ENCODE measurements at regions not wholly inside any gene's neighbourhood (a gene's known extent, or its start where the extent isn't known, plus 50 kb on each side); places are given as distances from the start of the nearest gene placed in this dataset.

DNA sequence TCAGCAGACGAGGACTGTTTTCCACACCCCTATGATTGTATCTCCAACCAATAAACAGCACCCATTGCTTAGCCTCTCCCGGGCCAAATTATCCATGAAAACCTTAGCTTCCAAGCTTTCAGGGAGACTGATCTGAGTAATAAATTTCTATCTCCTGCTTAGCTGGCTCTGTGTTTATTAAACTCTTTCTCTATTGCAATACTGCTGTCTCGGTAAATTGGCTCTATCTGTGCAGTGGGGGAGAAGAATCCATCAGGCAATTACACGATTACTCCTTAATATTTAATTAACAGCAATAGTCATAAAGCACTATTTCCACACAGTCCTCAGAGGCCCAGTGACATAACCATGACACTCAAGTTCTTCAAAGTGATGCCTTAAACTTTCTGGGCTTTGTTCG is 1122.8 kb downstream of the TYW1 start:
- ChIA-PET POLR2A (no interaction called here), CTCF (no interaction called here)
- TF ChIP-seq CTCF (IDR thresholded peaks at IDR 0.05; ENCODE audit: insufficient read depth, low read length, missing control alignments) = no peak
- DNase-seq (ENCODE audit: low read depth, low spot score) = no peak
- H3K4me3 ChIP-seq (ENCODE audit: low read depth, low read length) = no peak overlapping the region

- TF ChIP-seq CTCF (IDR thresholded peaks at IDR 0.05; ENCODE audit: insufficient read depth, low read length, missing control alignments) = no peak
- no peak overlapping the region for H3K4me3 ChIP-seq (ENCODE audit: low read depth, low read length)
- DNase-seq (ENCODE audit: low read depth, low spot score) = no peak
- POLR2A ChIA-PET = no interaction called here
- CTCF ChIA-PET = no interaction called here
Observed at GRCh38 chr7:68121056-68121455, 1124.4 kb downstream of the TYW1 start.

GRCh38 chr7:68121655-68122054 is 1125.0 kb downstream of the TYW1 start:
- H3K4me3 ChIP-seq (ENCODE audit: low read depth, low read length) = no peak overlapping the region
- no peak for TF ChIP-seq CTCF (IDR thresholded peaks at IDR 0.05; ENCODE audit: insufficient read depth, low read length, missing control alignments)
- DNase-seq (ENCODE audit: low read depth, low spot score) = no peak
- CTCF ChIA-PET = no interaction called here
- POLR2A ChIA-PET = no interaction called here

- DNase-seq (ENCODE audit: low read depth, low spot score) = no peak
- ChIA-PET CTCF (no interaction called here), POLR2A (no interaction called here)
- no peak overlapping the region for H3K4me3 ChIP-seq (ENCODE audit: low read depth, low read length)
- TF ChIP-seq CTCF (IDR thresholded peaks at IDR 0.05; ENCODE audit: insufficient read depth, low read length, missing control alignments) = no peak
Observed at GRCh38 chr7:68122801-68123200, 1126.2 kb downstream of the TYW1 start.

DNA sequence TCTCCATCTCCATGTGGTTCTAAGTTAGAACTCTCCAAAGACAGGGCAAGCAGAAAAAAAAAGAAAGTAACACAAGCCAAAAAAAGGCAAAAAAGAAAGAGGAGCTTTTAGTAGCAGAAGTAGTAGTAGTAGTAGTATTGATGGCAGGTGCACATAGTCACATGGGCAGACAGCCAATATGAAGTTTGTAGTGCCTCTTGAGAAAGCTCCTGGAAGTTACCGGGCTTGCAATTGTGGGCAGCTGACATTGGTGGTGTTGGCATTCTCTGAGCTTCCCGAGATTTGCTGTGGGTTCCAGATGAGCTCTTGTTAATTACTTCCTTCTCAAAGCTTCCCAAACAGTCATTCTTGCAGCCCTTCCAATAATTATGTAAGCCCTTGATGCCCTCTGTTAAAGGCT is 1128.5 kb downstream of the TYW1 start:
- H3K4me3 ChIP-seq (ENCODE audit: low read depth, low read length) = no peak overlapping the region
- DNase-seq (ENCODE audit: low read depth, low spot score) = no peak
- ChIA-PET POLR2A (no interaction called here), CTCF (no interaction called here)
- TF ChIP-seq CTCF (IDR thresholded peaks at IDR 0.05; ENCODE audit: insufficient read depth, low read length, missing control alignments) = no peak

DNA sequence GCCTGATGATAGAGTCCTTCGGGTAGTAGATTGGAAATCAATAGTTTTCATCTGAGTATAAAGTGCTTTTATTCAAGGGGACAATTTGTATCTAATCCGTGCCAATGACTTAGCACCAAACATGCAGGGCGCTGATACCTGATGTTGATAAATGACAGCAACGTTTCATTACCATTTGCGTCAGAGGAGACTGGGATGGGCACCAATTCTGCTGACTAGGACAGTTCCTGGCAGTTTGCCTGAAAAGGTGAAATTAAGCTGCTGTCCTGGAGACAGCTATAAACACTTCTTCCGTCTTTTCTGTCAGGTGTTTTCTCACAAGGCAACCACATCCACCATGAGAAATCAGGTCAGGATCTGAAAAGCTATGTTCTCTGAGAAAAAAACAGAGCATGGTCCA is 1136.4 kb downstream of the TYW1 start:
- no peak for TF ChIP-seq CTCF (IDR thresholded peaks at IDR 0.05; ENCODE audit: insufficient read depth, low read length, missing control alignments)
- no peak for DNase-seq (ENCODE audit: low read depth, low spot score)
- ChIA-PET POLR2A (no interaction called here), CTCF (no interaction called here)
- no peak overlapping the region for H3K4me3 ChIP-seq (ENCODE audit: low read depth, low read length)
